ENCODE measurements at regions not wholly inside any gene's neighbourhood (a gene's known extent, or its start where the extent isn't known, plus 50 kb on each side); places are given as distances from the start of the nearest gene placed in this dataset.
A peak's percentile ranks its signal among the peaks of the same experiment; 100 is the strongest.

DNA sequence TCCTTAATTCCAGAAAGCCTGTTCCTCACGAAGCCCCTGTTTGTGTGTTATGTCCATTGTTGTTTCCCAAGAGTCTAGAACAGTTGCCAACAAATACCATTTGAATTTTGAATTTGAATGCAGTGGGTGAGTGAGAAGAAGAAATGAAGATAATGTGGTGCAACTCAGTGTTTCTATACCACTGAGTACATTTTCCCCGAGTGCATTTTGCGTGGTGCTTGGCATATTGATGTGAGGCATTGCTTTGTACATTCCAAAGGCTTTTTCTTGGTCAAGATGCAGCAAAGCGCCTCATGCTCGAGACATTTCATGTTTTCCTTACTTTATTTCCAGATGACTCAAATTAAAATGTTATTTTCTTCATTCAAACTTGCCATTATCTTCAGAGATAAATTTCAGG is 253.1 kb upstream of the RPS6KA3 start:
- TF ChIP-seq, protein P1, sequence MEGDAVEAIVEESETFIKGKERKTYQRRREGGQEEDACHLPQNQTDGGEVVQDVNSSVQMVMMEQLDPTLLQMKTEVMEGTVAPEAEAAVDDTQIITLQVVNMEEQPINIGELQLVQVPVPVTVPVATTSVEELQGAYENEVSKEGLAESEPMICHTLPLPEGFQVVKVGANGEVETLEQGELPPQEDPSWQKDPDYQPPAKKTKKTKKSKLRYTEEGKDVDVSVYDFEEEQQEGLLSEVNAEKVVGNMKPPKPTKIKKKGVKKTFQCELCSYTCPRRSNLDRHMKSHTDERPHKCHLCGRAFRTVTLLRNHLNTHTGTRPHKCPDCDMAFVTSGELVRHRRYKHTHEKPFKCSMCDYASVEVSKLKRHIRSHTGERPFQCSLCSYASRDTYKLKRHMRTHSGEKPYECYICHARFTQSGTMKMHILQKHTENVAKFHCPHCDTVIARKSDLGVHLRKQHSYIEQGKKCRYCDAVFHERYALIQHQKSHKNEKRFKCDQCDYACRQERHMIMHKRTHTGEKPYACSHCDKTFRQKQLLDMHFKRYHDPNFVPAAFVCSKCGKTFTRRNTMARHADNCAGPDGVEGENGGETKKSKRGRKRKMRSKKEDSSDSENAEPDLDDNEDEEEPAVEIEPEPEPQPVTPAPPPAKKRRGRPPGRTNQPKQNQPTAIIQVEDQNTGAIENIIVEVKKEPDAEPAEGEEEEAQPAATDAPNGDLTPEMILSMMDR (IDR thresholded peaks at IDR 0.05; ENCODE audit: insufficient read depth, low read length, poor library complexity, severe bottlenecking) = no peak
- no peaks in the 10 kb centered on the region for H3K36me3 ChIP-seq (ENCODE audit: control insufficient read depth, insufficient read depth, low read length)
- no peak overlapping the region for H3K4me3 ChIP-seq (ENCODE audit: low read depth, low read length)
- no peaks in the 10 kb centered on the region for H3K27me3 ChIP-seq (ENCODE audit: control insufficient read depth, insufficient read depth, low read length)
- no peak for DNase-seq (ENCODE audit: low read depth)

DNA sequence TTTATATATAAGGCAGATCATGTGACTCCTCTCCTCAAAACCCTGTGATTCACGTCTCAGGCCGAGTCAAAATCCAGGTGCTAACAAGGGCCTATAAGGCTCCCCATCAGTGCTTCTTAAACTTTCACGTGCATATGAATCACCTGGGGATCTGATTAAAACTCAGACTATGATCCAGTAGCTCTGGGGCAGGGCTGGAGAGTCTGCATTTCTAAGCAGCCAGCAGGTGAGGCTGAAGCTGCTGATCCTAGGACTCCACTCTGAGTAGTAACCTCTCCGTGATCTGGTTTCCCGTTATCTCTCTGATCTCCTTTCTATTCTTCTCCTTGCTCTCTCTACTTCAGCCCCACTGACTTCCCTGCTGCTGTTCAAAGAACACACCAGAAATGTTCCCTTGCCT is 252.4 kb upstream of the RPS6KA3 start:
- TF ChIP-seq, protein P1 (IDR thresholded peaks at IDR 0.05; ENCODE audit: insufficient read depth, low read length, poor library complexity, severe bottlenecking) = no peak
- Histone ChIP-seq H3K27me3 (ENCODE audit: control insufficient read depth, insufficient read depth, low read length) (no peaks in the 10 kb centered on the region), H3K4me3 (ENCODE audit: low read depth, low read length) (no peak overlapping the region), H3K36me3 (ENCODE audit: control insufficient read depth, insufficient read depth, low read length) (no peaks in the 10 kb centered on the region)
- no peak for DNase-seq (ENCODE audit: low read depth)

DNA sequence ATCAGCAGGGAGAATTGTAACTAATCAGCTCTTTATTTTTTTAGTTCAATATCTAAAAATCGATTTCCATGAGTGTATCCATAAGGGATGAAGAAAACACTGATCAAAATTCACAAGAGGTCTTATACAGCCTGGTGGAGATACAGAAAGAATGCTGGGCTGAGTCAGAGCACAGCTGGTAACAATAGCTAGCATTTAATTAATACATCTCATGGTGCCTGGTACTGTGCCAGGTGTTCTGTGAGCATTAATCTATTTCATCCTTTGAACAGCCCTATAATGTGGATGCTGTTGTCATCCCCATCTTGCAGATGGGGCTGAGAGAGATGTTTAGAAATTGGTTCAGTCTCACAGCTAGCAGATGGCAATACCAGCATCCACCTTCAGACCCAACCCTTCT is 250.9 kb upstream of the RPS6KA3 start:
- H3K4me3 ChIP-seq (ENCODE audit: low read depth, low read length) = no peak overlapping the region
- no peaks in the 10 kb centered on the region for H3K27me3 ChIP-seq (ENCODE audit: control insufficient read depth, insufficient read depth, low read length)
- TF ChIP-seq, protein P1 (IDR thresholded peaks at IDR 0.05; ENCODE audit: insufficient read depth, low read length, poor library complexity, severe bottlenecking) = no peak
- no peaks in the 10 kb centered on the region for H3K36me3 ChIP-seq (ENCODE audit: control insufficient read depth, insufficient read depth, low read length)
- no peak for DNase-seq (ENCODE audit: low read depth)

DNA sequence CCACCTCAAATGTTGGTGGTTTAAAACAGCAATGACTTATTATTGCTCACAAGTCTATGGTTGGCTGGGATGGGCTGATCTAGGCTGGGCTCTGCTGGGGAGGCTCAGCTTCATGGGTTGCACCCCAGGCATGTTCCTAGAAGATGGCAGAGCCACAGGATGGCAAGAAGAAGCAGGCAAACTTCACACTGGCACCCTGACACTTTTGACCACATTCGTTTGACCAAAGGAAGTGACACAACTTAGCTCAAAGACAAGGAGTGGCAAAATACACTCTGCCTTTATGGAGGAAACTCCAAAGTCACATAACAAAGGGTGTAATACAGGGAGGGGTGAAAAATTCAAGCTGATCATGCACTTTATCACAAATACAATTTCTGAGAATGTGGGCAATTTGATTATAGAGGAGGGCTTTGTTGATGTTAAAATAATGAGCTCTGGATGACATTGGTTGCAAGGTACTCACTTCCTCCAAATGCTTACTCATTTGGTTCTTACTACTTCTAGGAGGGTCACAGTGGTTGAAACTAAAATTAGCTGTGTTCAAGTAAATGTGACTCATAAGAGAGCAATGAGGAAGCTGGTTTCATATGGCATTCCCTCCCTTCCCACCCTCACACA is 249.2 kb upstream of the RPS6KA3 start:
- no peaks in the 10 kb centered on the region for H3K36me3 ChIP-seq (ENCODE audit: control insufficient read depth, insufficient read depth, low read length)
- TF ChIP-seq, protein P1 (IDR thresholded peaks at IDR 0.05; ENCODE audit: insufficient read depth, low read length, poor library complexity, severe bottlenecking) = no peak
- H3K27me3 ChIP-seq (ENCODE audit: control insufficient read depth, insufficient read depth, low read length) = no peaks in the 10 kb centered on the region
- peak; percentile 87 for DNase-seq (ENCODE audit: low read depth)
- H3K4me3 ChIP-seq (ENCODE audit: low read depth, low read length) = no peak overlapping the region

DNA sequence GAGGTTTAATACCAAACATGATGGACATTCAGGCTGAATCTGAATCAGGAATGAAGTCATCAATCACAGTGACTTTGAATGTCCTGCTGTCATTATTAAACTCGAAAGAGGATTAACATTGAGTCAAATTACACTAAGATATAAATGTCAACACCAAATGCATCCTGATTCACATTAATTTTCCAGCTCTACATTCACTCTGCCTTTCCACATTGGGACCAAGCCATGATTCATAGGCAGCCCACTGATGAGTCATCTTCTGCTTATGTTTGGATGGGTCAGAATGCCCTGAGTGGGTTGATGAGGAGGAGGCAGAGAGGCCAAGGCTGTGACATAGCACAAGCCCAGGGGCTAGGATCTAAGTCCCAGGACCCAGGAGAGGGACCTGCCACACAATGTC is 247.6 kb upstream of the RPS6KA3 start:
- H3K27me3 ChIP-seq (ENCODE audit: control insufficient read depth, insufficient read depth, low read length) = no peaks in the 10 kb centered on the region
- DNase-seq (ENCODE audit: low read depth) = peak; percentile 48
- no peak overlapping the region for H3K4me3 ChIP-seq (ENCODE audit: low read depth, low read length)
- H3K36me3 ChIP-seq (ENCODE audit: control insufficient read depth, insufficient read depth, low read length) = no peaks in the 10 kb centered on the region
- TF ChIP-seq, protein P1 (IDR thresholded peaks at IDR 0.05; ENCODE audit: insufficient read depth, low read length, poor library complexity, severe bottlenecking) = no peak

DNA sequence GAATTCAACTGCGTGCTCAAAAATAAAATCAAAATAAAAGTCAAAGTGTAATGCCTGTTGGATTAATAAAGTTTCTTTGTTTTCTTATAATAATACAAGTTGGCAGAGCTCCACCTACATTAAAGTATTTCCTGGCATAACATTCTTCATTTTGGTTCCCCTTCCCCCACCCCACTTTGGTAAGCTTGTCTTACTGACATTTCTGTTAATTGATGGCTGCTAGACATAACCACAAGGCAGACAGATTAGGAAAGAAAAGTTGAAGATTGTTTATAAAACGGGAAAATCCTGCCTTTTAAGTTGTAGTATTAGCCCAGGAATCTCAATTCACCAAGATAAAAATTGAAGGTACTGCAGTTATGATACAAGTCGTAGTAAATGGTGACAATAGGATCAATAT is 246.5 kb upstream of the RPS6KA3 start:
- DNase-seq (ENCODE audit: low read depth) = no peak
- Histone ChIP-seq H3K36me3 (ENCODE audit: control insufficient read depth, insufficient read depth, low read length) (no peaks in the 10 kb centered on the region), H3K4me3 (ENCODE audit: low read depth, low read length) (no peak overlapping the region), H3K27me3 (ENCODE audit: control insufficient read depth, insufficient read depth, low read length) (no peaks in the 10 kb centered on the region)
- TF ChIP-seq, protein P1 (IDR thresholded peaks at IDR 0.05; ENCODE audit: insufficient read depth, low read length, poor library complexity, severe bottlenecking) = no peak

All from kidney epithelial cell (primary cell).